Ectodermal cell (in vitro differentiated cells): ENCODE measurements at regions not wholly inside any gene's neighbourhood (a gene's known extent, or its start where the extent isn't known, plus 50 kb on each side); places are given as distances from the start of the nearest gene placed in this dataset.
"Not testable (repeated sequence)": the region's sequence is repeated elsewhere in the genome, so short reads cannot be mapped to it uniquely, and the experiment has no call there.

Source experiments
- H3K27ac ChIP-seq: 2 replicates; pipeline ENCODE4 v1.7.0; 2013; ENCODE audit warnings: mild to moderate bottlenecking, low read depth, low read length; ENCODE audit not compliant: insufficient read depth, poor library complexity, severe bottlenecking
- H3K27me3 ChIP-seq: 2 replicates; pipeline ENCODE4 v1.7.0; 2013; ENCODE audit warnings: mild to moderate bottlenecking, low read length; ENCODE audit not compliant: insufficient read depth, control insufficient read depth, poor library complexity, severe bottlenecking
- H3K36me3 ChIP-seq: one replicate; pipeline ENCODE4 v1.7.0; 2013; ENCODE audit warnings: low read length; ENCODE audit not compliant: control insufficient read depth, insufficient read depth
- H3K4me1 ChIP-seq: one replicate; pipeline ENCODE4 v1.7.0; 2013; ENCODE audit warnings: low read length; ENCODE audit not compliant: control insufficient read depth, insufficient read depth
- H3K4me3 ChIP-seq: 2 replicates; pipeline ENCODE4 v1.7.0; 2013; ENCODE audit warnings: low read depth, low read length, control low read depth; ENCODE audit not compliant: insufficient read depth
- H3K9me3 ChIP-seq: 2 replicates; pipeline ENCODE4 v1.7.0; 2013; ENCODE audit warnings: mild to moderate bottlenecking, low read length, moderate library complexity; ENCODE audit not compliant: control insufficient read depth
- WGBS, 2 experiments: methylation state at CpG; one replicate each; pipeline ENCODE4 v1.1.7; 2013; ENCODE audit warnings: missing lambda C conversion rate in 2 of 2; 5-methylcytosine and 5-hydroxymethylcytosine counted together

GRCh38 chr5:175351126-175351525 is 92.9 kb downstream of the DRD1 start:
- 77 to 78% methylated on average over 7 of the region's 7 CpGs for WGBS, 2 experiments

GRCh38 chr5:175347931-175348330 is 96.1 kb downstream of the DRD1 start:
- H3K27me3 ChIP-seq: no peaks in the 10 kb centered on the region
- no peak overlapping the region for H3K27ac ChIP-seq
- peaks cover 5% of the 10 kb centered on the region for H3K4me1 ChIP-seq
- H3K4me3 ChIP-seq: no peak overlapping the region
- no peaks in the 10 kb centered on the region for H3K36me3 ChIP-seq
- no peaks in the 10 kb centered on the region for H3K9me3 ChIP-seq
- WGBS, 2 experiments: 53 to 63% methylated on average over 1 of the region's 1 CpG

More at GRCh38 chr5:175351126-175351525, 92.9 kb downstream of the DRD1 start:
- H3K27me3 ChIP-seq: no peaks in the 10 kb centered on the region
- H3K27ac ChIP-seq: no peak overlapping the region
- peaks cover 5% of the 10 kb centered on the region for H3K4me1 ChIP-seq
- no peak overlapping the region for H3K4me3 ChIP-seq
- no peaks in the 10 kb centered on the region for H3K36me3 ChIP-seq
- no peaks in the 10 kb centered on the region for H3K9me3 ChIP-seq

GRCh38 chr5:175347027-175347426 is 97.0 kb downstream of the DRD1 start:
- H3K27ac ChIP-seq: no peak overlapping the region
- 6 to 11% methylated on average over 5 of the region's 5 CpGs for WGBS, 2 experiments

GRCh38 chr5:175344331-175345195 is 99.4 kb downstream of the DRD1 start:
- Histone ChIP-seq H3K4me3 (no peak overlapping the region), H3K4me1 (peaks cover 5% of the 10 kb centered on the region), H3K27ac (no peak overlapping the region), H3K36me3 (no peaks in the 10 kb centered on the region), H3K27me3 (no peaks in the 10 kb centered on the region), H3K9me3 (no peaks in the 10 kb centered on the region)
- WGBS, 2 experiments: 93 to 95% methylated on average over 4 of the region's 4 CpGs

More at GRCh38 chr5:175347027-175347426, 97.0 kb downstream of the DRD1 start:
- no peaks in the 10 kb centered on the region for H3K27me3 ChIP-seq
- H3K4me3 ChIP-seq: no peak overlapping the region
- H3K9me3 ChIP-seq: no peaks in the 10 kb centered on the region
- H3K36me3 ChIP-seq: no peaks in the 10 kb centered on the region
- peaks cover 5% of the 10 kb centered on the region for H3K4me1 ChIP-seq

- 90 to 94% methylated on average over 2 of the region's 2 CpGs for WGBS, 2 experiments
- H3K27me3 ChIP-seq: no peaks in the 10 kb centered on the region
- no peaks in the 10 kb centered on the region for H3K9me3 ChIP-seq
- no peak overlapping the region for H3K4me3 ChIP-seq
- H3K27ac ChIP-seq: no peak overlapping the region
- H3K36me3 ChIP-seq: no peaks in the 10 kb centered on the region
- peaks cover 5% of the 10 kb centered on the region for H3K4me1 ChIP-seq
Observed at GRCh38 chr5:175343308-175343707, 100.7 kb downstream of the DRD1 start.

GRCh38 chr5:175340180-175340579 is 103.8 kb downstream of the DRD1 start:
- Histone ChIP-seq H3K4me3 (no peak overlapping the region), H3K9me3 (no peaks in the 10 kb centered on the region), H3K36me3 (no peaks in the 10 kb centered on the region), H3K27ac (no peak overlapping the region), H3K4me1 (no peaks in the 10 kb centered on the region), H3K27me3 (no peaks in the 10 kb centered on the region)
- WGBS, 2 experiments: 65 to 93% methylated on average over 2 of the region's 2 CpGs

GRCh38 chr5:175337680-175338079 is 106.3 kb downstream of the DRD1 start:
- H3K4me1 ChIP-seq: no peaks in the 10 kb centered on the region
- no peaks in the 10 kb centered on the region for H3K36me3 ChIP-seq
- H3K27me3 ChIP-seq: no peaks in the 10 kb centered on the region
- no peak overlapping the region for H3K27ac ChIP-seq
- WGBS, 2 experiments: 90 to 93% methylated on average over 3 of the region's 3 CpGs
- no peaks in the 10 kb centered on the region for H3K9me3 ChIP-seq
- H3K4me3 ChIP-seq: no peak overlapping the region

- H3K4me1 ChIP-seq: no peaks in the 10 kb centered on the region
- 75% methylated on average over 2 of the region's 2 CpGs; no CpG with 5 or more reads in 1 of the 2 experiments for WGBS, 2 experiments
Observed at GRCh38 chr5:175336781-175337180, 107.2 kb downstream of the DRD1 start.

GRCh38 chr5:175335691-175336090 is 108.3 kb downstream of the DRD1 start:
- Histone ChIP-seq H3K27ac (no peak overlapping the region), H3K4me3 (no peak overlapping the region), H3K4me1 (no peaks in the 10 kb centered on the region), H3K27me3 (no peaks in the 10 kb centered on the region), H3K36me3 (no peaks in the 10 kb centered on the region), H3K9me3 (no peaks in the 10 kb centered on the region)
- WGBS, 2 experiments: 87 to 91% methylated on average over 5 of the region's 5 CpGs

More at GRCh38 chr5:175336781-175337180, 107.2 kb downstream of the DRD1 start:
- H3K27ac ChIP-seq: no peak overlapping the region
- H3K36me3 ChIP-seq: no peaks in the 10 kb centered on the region
- no peaks in the 10 kb centered on the region for H3K9me3 ChIP-seq
- no peaks in the 10 kb centered on the region for H3K27me3 ChIP-seq
- no peak overlapping the region for H3K4me3 ChIP-seq

- not testable (repeated sequence) for H3K4me1 ChIP-seq, H3K4me3 ChIP-seq, H3K27ac ChIP-seq, H3K9me3 ChIP-seq, H3K36me3 ChIP-seq, H3K27me3 ChIP-seq
- WGBS, 2 experiments: 92 to 94% methylated on average over 14 of the region's 14 CpGs
Observed at GRCh38 chr5:175331173-175332036, 112.6 kb downstream of the DRD1 start.
